ENCODE measurements at regions not wholly inside any gene's neighbourhood (a gene's known extent, or its start where the extent isn't known, plus 50 kb on each side); places are given as distances from the start of the nearest gene placed in this dataset.

- Histone ChIP-seq H3K9me2 (no peaks in the 10 kb centered on the region), H3K36me3 (replicated peaks in 1 of 2; ENCODE audit: control insufficient read depth in 1 of 2, insufficient read depth in 2 of 2, low read length in 1 of 2) (no peaks in the 10 kb centered on the region), H3K79me2 (ENCODE audit: insufficient read depth) (no peaks in the 10 kb centered on the region), H3K9ac (no peak overlapping the region), H3K4me2 (no peak overlapping the region), H3F3A (replicated peaks; ENCODE audit: insufficient read depth) (peaks cover 18% of the 10 kb centered on the region), H3K4me3 (ENCODE audit: low read depth in 2 of 2, low read length in 1 of 2) (no peak overlapping the region), H2AFZ (ENCODE audit: low read depth) (no peak overlapping the region), H3K9me3 (no peaks in the 10 kb centered on the region), H3K4me1 (ENCODE audit: control insufficient read depth in 1 of 2, insufficient read depth in 2 of 2, low read depth in 1 of 2, low read length in 1 of 2) (peaks cover 0 to 21% of the 10 kb centered on the region in 2 experiments; a peak in 3 of 4 replicates), H4K20me1 (ENCODE audit: insufficient read depth) (no peaks in the 10 kb centered on the region), H3K27ac (ENCODE audit: low read depth in 2 of 2, low read length in 1 of 2) (peak overlapping the region; percentile 39 to 68; a peak in 1 of 4 replicates), H3K27me3 (ENCODE audit: insufficient read depth) (no peaks in the 10 kb centered on the region)
- ChIA-PET POLR2A (no interaction called here), CTCF (no interaction called here)
- 74% methylated on average over 3 of the region's 4 CpGs for WGBS (ENCODE audit: low lambda C conversion rate)
- TF ChIP-seq PBX3 (IDR thresholded peaks at IDR 0.05) (no peak), NRF1 (IDR thresholded peaks at IDR 0.05; ENCODE audit: low read depth, low read length) (no peak), REST (IDR thresholded peaks at IDR 0.05; ENCODE audit: low read depth, low read length) (no peak), FOXM1 (IDR thresholded peaks at IDR 0.05; ENCODE audit: low read depth) (no peak), RFX5 (IDR thresholded peaks at IDR 0.05; ENCODE audit: low read length) (no peak), ZBTB33 (IDR thresholded peaks at IDR 0.05; ENCODE audit: borderline replicate concordance, low read depth) (no peak), USF1 (IDR thresholded peaks at IDR 0.05; ENCODE audit: borderline replicate concordance, low read depth) (no peak), CHD2 (IDR thresholded peaks at IDR 0.05; ENCODE audit: low read length, partially characterized antibody) (no peak), RCOR1 (IDR thresholded peaks at IDR 0.05; ENCODE audit: low read length) (no peak), JUND (IDR thresholded peaks at IDR 0.05) (no peak), MEF2A (IDR thresholded peaks at IDR 0.05; ENCODE audit: borderline replicate concordance, low read depth) (no peak), POLR2AphosphoS5 (IDR thresholded peaks at IDR 0.05; ENCODE audit: low read depth, low read length) (no peak), TAF1 (IDR thresholded peaks at IDR 0.05; ENCODE audit: borderline replicate concordance, low read depth, low read length) (no peak), EZH2phosphoT487 (IDR thresholded peaks at IDR 0.05; ENCODE audit: borderline replicate concordance, low read depth) (no peak), MXI1 (IDR thresholded peaks at IDR 0.05; ENCODE audit: low read depth, low read length) (no peak), FOXJ3 (CRISPR knock-in tag; IDR thresholded peaks at IDR 0.05) (no peak), FOSL2 (IDR thresholded peaks at IDR 0.05; ENCODE audit: borderline replicate concordance, low read depth) (no peak), MAX (IDR thresholded peaks at IDR 0.05; ENCODE audit: low read depth) (no peak), RXRA (IDR thresholded peaks at IDR 0.05; ENCODE audit: borderline replicate concordance, low read depth) (no peak), TEAD4 (IDR thresholded peaks at IDR 0.05; ENCODE audit: borderline replicate concordance, insufficient read depth) (no peak)
- DNase-seq, result no peak
Measured at GRCh38 chr3:64976456-64976855, 288.7 kb upstream of the ADAMTS9 start.
